OCI-LY7 (cell line): ENCODE measurements at regions not wholly inside any gene's neighbourhood (a gene's known extent, or its start where the extent isn't known, plus 50 kb on each side); places are given as distances from the start of the nearest gene placed in this dataset.

ENCODE experiments used
- BruUV-seq: library from RNA; stranded (reverse); fragments of 400-500 nt; replicated peaks from 2 replicates; lab custom pipeline; 2021; lab: Mats Ljungman, UMichigan
- CTCF ChIA-PET: fragments of 300-600 bp; sonication (Branson Sonifier 250); formaldehyde crosslinking; loops from one replicate; lab custom pipeline; 2022; ENCODE audit warnings: antibody characterized with exemption; ENCODE audit not compliant: unreplicated experiment; lab: Charles Lee
- POLR2A ChIA-PET: fragments of 300-600 bp; sonication (Branson Sonifier 250); formaldehyde crosslinking; loops from one replicate; lab custom pipeline; 2022; ENCODE audit warnings: antibody characterized with exemption; lab: Charles Lee
- DNase-seq: peaks from one replicate; pipeline ENCODE4 v3.0.0-alpha.2; 2015; ENCODE audit warnings: low spot score
- H2AFZ ChIP-seq: fragments of 200-600 bp; sonication (generic), shearing (Covaris generic); 2 replicates; pipeline ENCODE4 v1.6.1; 2014; ENCODE audit warnings: mild to moderate bottlenecking, antibody characterized with exemption, low read length, moderate library complexity
- H3K27ac ChIP-seq: fragments of 200-600 bp; sonication (generic); 2 replicates; pipeline ENCODE4 v1.5.1; 2014; ENCODE audit warnings: mixed run types, low read depth, mild to moderate bottlenecking, moderate library complexity, low read length, inconsistent platforms; ENCODE audit not compliant: poor library complexity, severe bottlenecking
- H3K36me3 ChIP-seq: fragments of 200-600 bp; sonication (generic); 2 replicates; pipeline ENCODE4 v1.6.1; 2014; ENCODE audit warnings: mild to moderate bottlenecking, antibody characterized with exemption, low read length, moderate library complexity, mixed read lengths; ENCODE audit not compliant: insufficient read depth
- H3K4me1 ChIP-seq: fragments of 200-600 bp; sonication (generic); 2 replicates; pipeline ENCODE4 v1.5.1; 2014; ENCODE audit warnings: mild to moderate bottlenecking, low read length; ENCODE audit not compliant: insufficient read depth, poor library complexity, severe bottlenecking
- H3K4me2 ChIP-seq: fragments of 200-600 bp; sonication (generic); 2 replicates; pipeline ENCODE4 v1.6.1; 2014; ENCODE audit warnings: mild to moderate bottlenecking, low read length
- H3K4me3 ChIP-seq: fragments of 200-600 bp; sonication (generic); 2 replicates; pipeline ENCODE4 v1.5.1; 2014; ENCODE audit warnings: mild to moderate bottlenecking, low read depth, low read length; ENCODE audit not compliant: poor library complexity, severe bottlenecking
- H3K79me2 ChIP-seq: fragments of 200-600 bp; sonication (generic); 2 replicates; pipeline ENCODE4 v1.6.1; 2016; ENCODE audit warnings: low read depth, mild to moderate bottlenecking, low read length, moderate library complexity, mixed read lengths; ENCODE audit not compliant: insufficient read depth
- H3K9me2 ChIP-seq: fragments of 200-600 bp; sonication (generic); 2 replicates; pipeline ENCODE4 v1.6.1; 2016; ENCODE audit warnings: mild to moderate bottlenecking, low read length, mixed read lengths; ENCODE audit not compliant: insufficient read depth
- H3K9me3 ChIP-seq: fragments of 200-600 bp; sonication (generic); 2 replicates; pipeline ENCODE4 v1.6.1; 2014; ENCODE audit warnings: mild to moderate bottlenecking, mixed run types, low read length, mixed read lengths
- H4K20me1 ChIP-seq: fragments of 200-600 bp; sonication (generic); 2 replicates; pipeline ENCODE4 v1.6.1; 2014; ENCODE audit warnings: mild to moderate bottlenecking, antibody characterized with exemption, low read length, moderate library complexity, mixed read lengths; ENCODE audit not compliant: insufficient read depth
- EZH2phosphoT487 ChIP-seq: fragments of 200-600 bp; sonication (generic); IDR thresholded peaks from 2 replicates; pipeline ENCODE4 v1.6.1; 2018; ENCODE audit warnings: low read depth, borderline replicate concordance, mild to moderate bottlenecking, mixed run types, antibody characterized with exemption, low read length, moderate library complexity, mixed read lengths
- intact Hi-C: fragments of 100-400 bp; cut with micrococcal nuclease; formaldehyde crosslinking; loops from one replicate; pipeline ENCODE4 v1.10.0; 2022; ENCODE audit not compliant: unreplicated experiment
- TF ChIP-seq, protein P1 (sequence below): fragments of 200-600 bp; sonication (generic); conservative IDR thresholded peaks from 2 replicates; pipeline ENCODE4 v1.5.1; 2014; ENCODE audit warnings: mild to moderate bottlenecking, antibody characterized with exemption, low read length, moderate library complexity, mixed read lengths

DNA sequence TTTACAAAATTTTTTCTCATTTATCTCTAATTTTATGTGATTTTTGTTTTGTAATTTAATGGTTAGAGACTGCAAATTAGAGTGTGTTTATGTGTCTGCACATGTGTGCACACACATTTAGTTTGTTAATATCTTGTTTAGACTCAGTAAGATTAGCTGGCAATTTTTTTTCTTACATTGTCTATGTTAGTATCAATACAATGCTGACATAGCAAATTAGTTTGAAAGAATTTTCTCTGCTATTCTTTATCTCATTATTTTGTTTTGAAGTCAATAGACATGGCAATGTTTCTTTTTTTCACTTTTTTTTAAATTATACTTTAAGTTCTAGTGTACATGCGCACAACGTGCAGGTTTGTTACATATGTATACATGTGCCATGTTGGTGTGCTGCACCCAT is 1155.0 kb downstream of the ZPLD1 start:
- H3K27ac ChIP-seq: no peak overlapping the region
- H3K9me3 ChIP-seq: no peaks in the 10 kb centered on the region
- no peaks in the 10 kb centered on the region for H4K20me1 ChIP-seq
- H3K4me2 ChIP-seq: no peak overlapping the region
- H3K9me2 ChIP-seq: no peaks in the 10 kb centered on the region
- H3K79me2 ChIP-seq: no peaks in the 10 kb centered on the region
- H2AFZ ChIP-seq: no peak overlapping the region
- CTCF ChIA-PET: no interaction called here
- no peak for TF ChIP-seq EZH2phosphoT487
- TF ChIP-seq, protein P1, sequence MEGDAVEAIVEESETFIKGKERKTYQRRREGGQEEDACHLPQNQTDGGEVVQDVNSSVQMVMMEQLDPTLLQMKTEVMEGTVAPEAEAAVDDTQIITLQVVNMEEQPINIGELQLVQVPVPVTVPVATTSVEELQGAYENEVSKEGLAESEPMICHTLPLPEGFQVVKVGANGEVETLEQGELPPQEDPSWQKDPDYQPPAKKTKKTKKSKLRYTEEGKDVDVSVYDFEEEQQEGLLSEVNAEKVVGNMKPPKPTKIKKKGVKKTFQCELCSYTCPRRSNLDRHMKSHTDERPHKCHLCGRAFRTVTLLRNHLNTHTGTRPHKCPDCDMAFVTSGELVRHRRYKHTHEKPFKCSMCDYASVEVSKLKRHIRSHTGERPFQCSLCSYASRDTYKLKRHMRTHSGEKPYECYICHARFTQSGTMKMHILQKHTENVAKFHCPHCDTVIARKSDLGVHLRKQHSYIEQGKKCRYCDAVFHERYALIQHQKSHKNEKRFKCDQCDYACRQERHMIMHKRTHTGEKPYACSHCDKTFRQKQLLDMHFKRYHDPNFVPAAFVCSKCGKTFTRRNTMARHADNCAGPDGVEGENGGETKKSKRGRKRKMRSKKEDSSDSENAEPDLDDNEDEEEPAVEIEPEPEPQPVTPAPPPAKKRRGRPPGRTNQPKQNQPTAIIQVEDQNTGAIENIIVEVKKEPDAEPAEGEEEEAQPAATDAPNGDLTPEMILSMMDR: no peak
- intact Hi-C loops: no loop called here
- no TSS peak for BruUV-seq
- DNase-seq: no peak
- H3K36me3 ChIP-seq: no peaks in the 10 kb centered on the region
- POLR2A ChIA-PET: no interaction called here
- H3K4me3 ChIP-seq: no peak overlapping the region
- H3K4me1 ChIP-seq: no peaks in the 10 kb centered on the region

DNA sequence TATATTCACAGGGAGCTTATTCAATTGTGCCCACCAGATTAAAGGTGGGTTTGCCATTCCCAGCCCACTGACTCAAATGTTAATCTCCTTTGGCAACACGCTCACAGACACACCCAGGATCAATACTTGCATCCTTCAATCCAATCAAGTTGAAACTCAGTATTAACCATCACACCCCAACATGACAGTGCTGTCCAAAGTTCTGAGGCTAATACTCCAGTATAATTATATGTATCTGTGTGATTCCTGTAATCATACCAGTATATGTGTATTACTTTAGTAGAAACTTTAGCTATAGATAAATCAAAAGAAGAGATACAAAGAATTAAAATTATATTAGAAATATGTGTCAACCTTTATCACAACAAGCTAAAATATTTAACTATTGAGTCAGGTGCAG is 1166.0 kb downstream of the ZPLD1 start:
- no peak overlapping the region for H3K4me3 ChIP-seq
- no peak overlapping the region for H3K27ac ChIP-seq
- intact Hi-C loops: no loop called here
- H3K36me3 ChIP-seq: no peaks in the 10 kb centered on the region
- TF ChIP-seq EZH2phosphoT487: no peak
- TF ChIP-seq, protein P1: no peak
- no peaks in the 10 kb centered on the region for H3K4me1 ChIP-seq
- H3K79me2 ChIP-seq: no peaks in the 10 kb centered on the region
- H3K9me2 ChIP-seq: no peaks in the 10 kb centered on the region
- BruUV-seq: no TSS peak
- no peak for DNase-seq
- H3K9me3 ChIP-seq: no peaks in the 10 kb centered on the region
- H2AFZ ChIP-seq: no peak overlapping the region
- no peak overlapping the region for H3K4me2 ChIP-seq
- ChIA-PET POLR2A (interaction anchor here (0.7 kb wide), 1 partner anchor 544 kb away, joined by 3 read pairs; no protein-coding TSS in a partner anchor), CTCF (no interaction called here)
- no peaks in the 10 kb centered on the region for H4K20me1 ChIP-seq

DNA sequence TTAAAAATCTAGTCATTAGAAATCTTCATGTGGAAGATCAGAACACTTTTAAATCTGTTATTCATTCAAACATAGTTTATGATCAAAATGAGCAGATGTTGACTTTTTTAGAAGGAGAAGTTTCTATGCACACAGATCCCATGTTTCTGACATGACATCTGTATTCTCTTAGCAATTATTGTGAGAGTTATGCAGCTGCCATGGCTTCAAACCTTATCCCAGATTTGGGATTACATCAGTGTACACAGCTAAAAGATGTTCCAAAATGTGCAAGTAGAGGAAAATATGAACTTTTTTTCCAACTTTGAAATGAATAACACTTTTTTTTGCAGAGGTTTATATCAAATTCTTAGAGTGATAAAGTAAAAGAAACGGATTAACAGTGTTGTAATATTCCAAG is 1166.9 kb downstream of the ZPLD1 start:
- Histone ChIP-seq H3K4me1 (no peaks in the 10 kb centered on the region), H3K9me3 (no peaks in the 10 kb centered on the region), H3K79me2 (no peaks in the 10 kb centered on the region), H3K9me2 (no peaks in the 10 kb centered on the region), H3K4me3 (no peak overlapping the region), H3K27ac (no peak overlapping the region), H3K36me3 (no peaks in the 10 kb centered on the region), H3K4me2 (no peak overlapping the region), H2AFZ (no peak overlapping the region), H4K20me1 (no peaks in the 10 kb centered on the region)
- TF ChIP-seq, protein P1: no peak
- no peak for TF ChIP-seq EZH2phosphoT487
- no TSS peak for BruUV-seq
- ChIA-PET CTCF (no interaction called here), POLR2A (no interaction called here)
- intact Hi-C loops: no loop called here
- no peak for DNase-seq
